ENCODE measurements at regions not wholly inside any gene's neighbourhood (a gene's known extent, or its start where the extent isn't known, plus 50 kb on each side); places are given as distances from the start of the nearest gene placed in this dataset.

- TF ChIP-seq CTCF (IDR thresholded peaks at IDR 0.05) (no peak), POLR2A (IDR thresholded peaks at IDR 0.05) (no peak)
Observed at GRCh38 chr6:144919560-144919959, 634.4 kb downstream of the UTRN start.
